ENCODE measurements at regions not wholly inside any gene's neighbourhood (a gene's known extent, or its start where the extent isn't known, plus 50 kb on each side); places are given as distances from the start of the nearest gene placed in this dataset.

DNA sequence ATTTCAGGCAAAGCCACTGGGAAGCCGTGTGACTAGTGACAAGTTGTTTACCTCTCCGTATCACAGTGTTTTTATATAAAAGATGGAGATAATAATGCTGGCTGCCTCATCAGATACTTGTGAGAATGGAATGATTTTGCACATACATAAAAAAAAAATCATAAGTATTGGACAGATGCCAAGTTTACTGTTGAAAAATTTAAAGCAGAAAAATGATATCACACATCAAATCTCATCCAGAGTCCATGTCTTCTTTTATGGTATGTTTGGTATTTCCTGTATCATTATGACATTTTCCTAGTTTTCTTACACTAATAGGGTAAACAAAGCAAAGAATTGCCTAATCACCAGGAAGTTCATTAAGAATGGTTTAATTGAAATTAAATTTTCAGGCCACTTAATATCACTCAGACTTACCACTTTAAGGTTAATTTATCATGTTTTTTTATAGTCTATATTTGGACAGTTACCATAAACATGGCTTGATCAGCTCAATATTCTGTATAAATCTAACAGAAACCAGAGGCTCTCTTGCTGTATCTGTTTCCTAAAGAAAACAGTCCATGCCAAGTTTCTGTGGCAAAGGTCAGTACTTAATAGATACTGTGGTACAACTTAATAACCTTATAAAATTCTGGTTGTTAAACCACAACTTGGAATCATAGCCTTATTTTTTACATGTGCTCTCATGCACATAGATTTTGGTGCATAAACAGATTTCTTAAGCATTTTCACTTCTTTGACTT is 656.5 kb upstream of the RIOK2 start:
- peaks cover 28% of the 10 kb centered on the region for H3K4me1 ChIP-seq
- no peaks in the 10 kb centered on the region for H3K9me3 ChIP-seq (replicated peaks)
- H3K4me3 ChIP-seq, result no peak overlapping the region
- intact Hi-C loops (cut with micrococcal nuclease), result no loop called here
- H3K27ac ChIP-seq (replicated peaks), result peak overlapping the region; percentile 2
- H3K27me3 ChIP-seq (ENCODE audit: low read depth), result no peaks in the 10 kb centered on the region
- no peaks in the 10 kb centered on the region for H3K36me3 ChIP-seq
- DNase-seq, result no peak
- TF ChIP-seq, protein P1, sequence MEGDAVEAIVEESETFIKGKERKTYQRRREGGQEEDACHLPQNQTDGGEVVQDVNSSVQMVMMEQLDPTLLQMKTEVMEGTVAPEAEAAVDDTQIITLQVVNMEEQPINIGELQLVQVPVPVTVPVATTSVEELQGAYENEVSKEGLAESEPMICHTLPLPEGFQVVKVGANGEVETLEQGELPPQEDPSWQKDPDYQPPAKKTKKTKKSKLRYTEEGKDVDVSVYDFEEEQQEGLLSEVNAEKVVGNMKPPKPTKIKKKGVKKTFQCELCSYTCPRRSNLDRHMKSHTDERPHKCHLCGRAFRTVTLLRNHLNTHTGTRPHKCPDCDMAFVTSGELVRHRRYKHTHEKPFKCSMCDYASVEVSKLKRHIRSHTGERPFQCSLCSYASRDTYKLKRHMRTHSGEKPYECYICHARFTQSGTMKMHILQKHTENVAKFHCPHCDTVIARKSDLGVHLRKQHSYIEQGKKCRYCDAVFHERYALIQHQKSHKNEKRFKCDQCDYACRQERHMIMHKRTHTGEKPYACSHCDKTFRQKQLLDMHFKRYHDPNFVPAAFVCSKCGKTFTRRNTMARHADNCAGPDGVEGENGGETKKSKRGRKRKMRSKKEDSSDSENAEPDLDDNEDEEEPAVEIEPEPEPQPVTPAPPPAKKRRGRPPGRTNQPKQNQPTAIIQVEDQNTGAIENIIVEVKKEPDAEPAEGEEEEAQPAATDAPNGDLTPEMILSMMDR (IDR thresholded peaks at IDR 0.05; ENCODE audit: borderline replicate concordance), result no peak

DNA sequence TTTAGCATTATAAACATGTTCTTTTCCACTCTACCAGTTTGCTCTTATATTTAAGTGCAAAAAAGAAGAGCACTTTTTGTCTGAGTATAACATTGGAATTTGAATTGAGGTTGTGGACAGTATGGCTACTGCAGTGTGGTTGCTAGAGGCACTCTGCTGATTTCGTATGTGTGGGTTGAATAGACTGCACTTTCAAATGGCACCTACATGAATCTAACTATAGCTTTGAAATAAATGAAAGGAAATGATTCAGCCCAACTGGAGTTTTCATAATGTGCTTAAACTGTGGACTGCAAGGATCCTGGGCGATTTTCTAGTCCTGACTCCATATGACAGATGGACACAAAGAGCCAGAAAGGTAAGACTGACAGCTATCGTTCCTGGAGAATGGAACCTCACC is 657.6 kb upstream of the RIOK2 start:
- H3K36me3 ChIP-seq, result no peaks in the 10 kb centered on the region
- H3K4me1 ChIP-seq, result peaks cover 28% of the 10 kb centered on the region
- DNase-seq, result no peak
- no peaks in the 10 kb centered on the region for H3K27me3 ChIP-seq (ENCODE audit: low read depth)
- TF ChIP-seq, protein P1 (IDR thresholded peaks at IDR 0.05; ENCODE audit: borderline replicate concordance), result no peak
- no peak overlapping the region for H3K4me3 ChIP-seq
- intact Hi-C loops (cut with micrococcal nuclease), result no loop called here
- H3K9me3 ChIP-seq (replicated peaks), result no peaks in the 10 kb centered on the region
- H3K27ac ChIP-seq (replicated peaks), result no peak overlapping the region

DNA sequence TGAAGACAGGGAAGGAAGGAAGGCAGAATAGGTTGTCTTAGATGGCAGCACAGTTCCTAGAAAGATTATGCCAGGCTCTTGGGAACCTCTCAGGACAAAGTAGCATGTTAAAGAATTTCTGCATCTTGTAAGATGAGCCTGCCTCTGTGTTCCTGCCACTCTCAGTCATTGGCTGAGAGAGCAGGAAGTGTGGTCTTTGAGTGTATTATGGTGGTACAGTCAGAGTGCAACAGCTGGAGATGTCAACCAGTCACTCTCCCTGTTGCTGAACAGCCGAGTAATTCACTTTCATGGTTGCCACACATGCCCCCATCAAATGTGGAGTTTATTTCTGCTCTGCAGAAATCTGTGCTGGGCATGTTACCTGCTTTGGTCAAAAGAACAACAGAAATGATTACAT is 659.6 kb upstream of the RIOK2 start:
- no peak overlapping the region for H3K27ac ChIP-seq (replicated peaks)
- H3K27me3 ChIP-seq (ENCODE audit: low read depth), result no peaks in the 10 kb centered on the region
- no peak for DNase-seq
- H3K36me3 ChIP-seq, result no peaks in the 10 kb centered on the region
- intact Hi-C loops (cut with micrococcal nuclease), result no loop called here
- peaks cover 28% of the 10 kb centered on the region for H3K4me1 ChIP-seq
- TF ChIP-seq, protein P1 (IDR thresholded peaks at IDR 0.05; ENCODE audit: borderline replicate concordance), result no peak
- no peak overlapping the region for H3K4me3 ChIP-seq
- H3K9me3 ChIP-seq (replicated peaks), result no peaks in the 10 kb centered on the region

DNA sequence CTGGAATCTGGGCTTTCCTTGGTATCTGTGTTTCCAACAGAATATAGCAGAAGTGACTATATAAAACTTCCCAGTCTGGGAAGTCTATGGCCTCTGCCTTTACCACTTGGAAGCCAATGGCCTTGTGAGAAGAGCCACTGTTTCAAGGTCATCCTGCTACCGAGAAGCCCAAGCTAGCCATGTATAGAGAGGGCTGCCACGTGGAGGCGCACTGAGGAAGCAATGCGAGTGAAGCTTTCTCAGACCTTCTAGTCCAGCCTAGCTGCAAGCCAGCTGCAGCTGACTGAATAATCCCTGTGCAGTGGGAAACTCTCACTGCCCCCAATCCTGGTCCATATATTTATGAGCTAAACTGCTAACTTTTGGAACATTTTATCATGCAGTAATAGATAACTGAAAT is 661.8 kb upstream of the RIOK2 start:
- intact Hi-C loops (cut with micrococcal nuclease), result no loop called here
- no peaks in the 10 kb centered on the region for H3K27me3 ChIP-seq (ENCODE audit: low read depth)
- H3K27ac ChIP-seq (replicated peaks), result no peak overlapping the region
- H3K4me3 ChIP-seq, result no peak overlapping the region
- H3K4me1 ChIP-seq, result peaks cover 14% of the 10 kb centered on the region
- TF ChIP-seq, protein P1 (IDR thresholded peaks at IDR 0.05; ENCODE audit: borderline replicate concordance), result no peak
- no peak for DNase-seq
- no peaks in the 10 kb centered on the region for H3K9me3 ChIP-seq (replicated peaks)
- H3K36me3 ChIP-seq, result no peaks in the 10 kb centered on the region

DNA sequence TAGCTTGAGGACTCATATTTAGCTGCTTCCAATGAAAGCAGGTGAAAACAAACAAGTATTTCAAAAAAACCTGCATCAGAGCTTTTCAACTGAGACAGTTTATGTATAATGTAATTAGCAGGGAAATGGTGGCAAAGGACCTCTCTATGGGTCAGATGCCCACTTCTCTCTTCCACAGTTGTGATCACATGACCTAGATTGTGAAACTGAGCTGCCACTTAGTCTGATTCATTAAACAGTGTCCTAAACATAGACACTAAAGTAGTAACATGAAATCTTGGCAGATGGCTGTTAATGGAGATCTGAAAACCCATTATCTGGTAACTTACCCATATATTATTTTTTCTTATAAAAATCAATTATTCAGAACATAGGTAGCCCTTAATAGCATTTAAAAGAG is 663.6 kb upstream of the RIOK2 start:
- H3K27ac ChIP-seq (replicated peaks), result no peak overlapping the region
- H3K4me1 ChIP-seq, result no peaks in the 10 kb centered on the region
- no peak overlapping the region for H3K4me3 ChIP-seq
- TF ChIP-seq, protein P1 (IDR thresholded peaks at IDR 0.05; ENCODE audit: borderline replicate concordance), result no peak
- DNase-seq, result no peak
- intact Hi-C loops (cut with micrococcal nuclease), result no loop called here
- no peaks in the 10 kb centered on the region for H3K9me3 ChIP-seq (replicated peaks)
- no peaks in the 10 kb centered on the region for H3K27me3 ChIP-seq (ENCODE audit: low read depth)
- H3K36me3 ChIP-seq, result no peaks in the 10 kb centered on the region
